Endothelial cell of umbilical vein (primary cell): ENCODE measurements at regions not wholly inside any gene's neighbourhood (a gene's known extent, or its start where the extent isn't known, plus 50 kb on each side); places are given as distances from the start of the nearest gene placed in this dataset.

Experiments
- BruUV-seq: library from RNA; stranded (reverse); fragments of 400-500 nt; replicated peaks from 2 replicates; lab custom pipeline; 2021; lab: Mats Ljungman, UMichigan
- CTCF ChIA-PET: fragments of 300-600, 350-600 bp; sonication (Branson Sonifier 250); formaldehyde crosslinking; loops from one replicate; lab custom pipeline; 2021; ENCODE audit warnings: antibody characterized with exemption, inconsistent platforms; lab: Charles Lee
- POLR2A ChIA-PET: fragments of 300-600, 350-600 bp; sonication (Branson Sonifier 250); formaldehyde crosslinking; loops from one replicate; lab custom pipeline; 2021; ENCODE audit warnings: antibody characterized with exemption, inconsistent platforms; lab: Charles Lee
- DNase-seq: peaks from one replicate; pipeline ENCODE4 v3.0.0-alpha.2; 2011; ENCODE audit warnings: low read depth, low spot score
- FAIRE-seq: peaks from 2 replicates; lab custom pipeline; 2011; peaks lifted over from hg19 to GRCh38; lab: Jason Lieb, UNC
- H2AFZ ChIP-seq: 2 replicates; pipeline ENCODE4 v1.6.0; 2012; ENCODE audit warnings: low read depth, low read length, control low read depth, inconsistent platforms
- H3K27ac ChIP-seq: 2 replicates; pipeline ENCODE4 v1.5.1; 2011; ENCODE audit warnings: low read depth, mild to moderate bottlenecking, control low read depth, low read length, moderate library complexity; ENCODE audit not compliant: insufficient read depth
- H3K27me3 ChIP-seq, 2 experiments: 2 replicates each; pipeline versions ENCODE4 v1.6.0 to v1.6.1; 2011; ENCODE audit warnings: low read length in 2 of 2, mixed read lengths in 1 of 2; ENCODE audit not compliant: control insufficient read depth in 2 of 2, insufficient read depth in 2 of 2
- H3K36me3 ChIP-seq, 2 experiments: 2 replicates in 1 of 2; 3 replicates in 1 of 2; pipeline ENCODE4 v1.5.1; 2011; ENCODE audit warnings: low read length in 2 of 2, mild to moderate bottlenecking in 1 of 2, moderate library complexity in 1 of 2; ENCODE audit not compliant: control insufficient read depth in 2 of 2, insufficient read depth in 2 of 2; ENCODE audit errors: extremely low read depth in 1 of 2
- H3K4me1 ChIP-seq: 3 replicates; pipeline ENCODE4 v1.5.1; 2011; ENCODE audit warnings: mild to moderate bottlenecking, low read length; ENCODE audit not compliant: control insufficient read depth, insufficient read depth; ENCODE audit errors: extremely low read depth
- H3K4me2 ChIP-seq: 2 replicates; pipeline ENCODE4 v1.6.1; 2011; ENCODE audit warnings: low read length, control low read depth, mixed read lengths; ENCODE audit not compliant: insufficient read depth
- H3K4me3 ChIP-seq, 3 experiments: fragments of 200-600 bp in 1 of 3; sonication (generic), shearing (Covaris generic) in 1 of 3; replicated peaks in 1 of 3; 2 replicates each; pipeline ENCODE4 v1.5.1; 2011 to 2016; ENCODE audit warnings: control low read depth in 3 of 3, low read length in 3 of 3, mild to moderate bottlenecking in 2 of 3, inconsistent platforms in 1 of 3, low read depth in 1 of 3, moderate library complexity in 1 of 3; ENCODE audit not compliant: insufficient read depth in 1 of 3
- H3K79me2 ChIP-seq: 2 replicates; pipeline ENCODE4 v1.6.0; 2012; ENCODE audit warnings: low read length, inconsistent platforms; ENCODE audit not compliant: control insufficient read depth, insufficient read depth
- H3K9ac ChIP-seq: replicated peaks from 2 replicates; pipeline ENCODE3; 2011; ENCODE audit warnings: low read length, control low read depth; ENCODE audit not compliant: insufficient read depth; ENCODE audit errors: extremely low read depth
- H3K9me1 ChIP-seq: replicated peaks from 3 replicates; pipeline ENCODE4 v1.6.0; 2011; ENCODE audit warnings: mild to moderate bottlenecking, low read length; ENCODE audit not compliant: control insufficient read depth, insufficient read depth; ENCODE audit errors: extremely low read depth
- H3K9me3 ChIP-seq: replicated peaks from 2 replicates; pipeline ENCODE4 v1.5.1; 2012; ENCODE audit warnings: low read length, inconsistent platforms; ENCODE audit not compliant: control insufficient read depth, insufficient read depth
- H4K20me1 ChIP-seq: replicated peaks from 2 replicates; pipeline ENCODE3; 2011; ENCODE audit warnings: mild to moderate bottlenecking, low read length; ENCODE audit not compliant: control insufficient read depth, insufficient read depth; ENCODE audit errors: extremely low read depth
- EZH2 ChIP-seq: IDR thresholded peaks from 2 replicates; pipeline ENCODE4 v1.6.1; 2012; ENCODE audit warnings: borderline replicate concordance, low read depth, mild to moderate bottlenecking, moderate library complexity, low read length, inconsistent platforms; ENCODE audit not compliant: severe bottlenecking
- FOS ChIP-seq: IDR thresholded peaks from 2 replicates; pipeline ENCODE4 v1.6.1; 2011; ENCODE audit warnings: mild to moderate bottlenecking, low read length, moderate library complexity, borderline replicate concordance; ENCODE audit not compliant: insufficient read depth
- GATA2 ChIP-seq: IDR thresholded peaks from 2 replicates; pipeline ENCODE4 v1.7.0; 2011; ENCODE audit warnings: low read depth, mild to moderate bottlenecking, moderate library complexity, mixed read lengths, low read length; ENCODE audit not compliant: insufficient read length, insufficient read depth
- JUN ChIP-seq: IDR thresholded peaks from 2 replicates; pipeline ENCODE4 v1.6.1; 2011; ENCODE audit warnings: borderline replicate concordance, low read depth; ENCODE audit not compliant: insufficient read length, insufficient read depth
- MAX ChIP-seq: IDR thresholded peaks from 2 replicates; pipeline ENCODE4 v1.6.1; 2011; ENCODE audit not compliant: insufficient read depth, insufficient read length
- MYC ChIP-seq: IDR thresholded peaks from one replicate; pipeline ENCODE4 v1.6.1; 2011; ENCODE audit warnings: mild to moderate bottlenecking, low read depth, low read length
- POLR2A ChIP-seq: IDR thresholded peaks from 2 replicates; pipeline ENCODE4 v1.6.1; 2012; ENCODE audit warnings: low read depth, mild to moderate bottlenecking, control low read depth, low read length
- POLR2AphosphoS5 ChIP-seq: IDR thresholded peaks from 2 replicates; pipeline ENCODE4 v1.6.1; 2012; ENCODE audit warnings: low read depth, mild to moderate bottlenecking, control low read depth, low read length, moderate library complexity; ENCODE audit not compliant: insufficient read depth
- dilution Hi-C: fragments of 300-500 bp; cut with MboI; formaldehyde crosslinking; loops from one replicate; pipeline ENCODE4 v1.15.0; 2019; ENCODE audit warnings: low sequenced_read_pairs; ENCODE audit not compliant: extremely low pct_ligation_motif_present
- intact Hi-C: fragments of 100-400 bp; cut with micrococcal nuclease; formaldehyde crosslinking; loops from one replicate; pipeline ENCODE4 v1.10.0; 2022
- TF ChIP-seq, protein P1 (sequence below), 2 donors: IDR thresholded peaks; 1 replicate in 1 of 2; 2 replicates in 1 of 2; pipeline ENCODE4 v1.5.1; 2011; ENCODE audit warnings: low read length in 2 of 2, mild to moderate bottlenecking in 2 of 2, moderate library complexity in 2 of 2, control low read depth in 1 of 2, inconsistent platforms in 1 of 2, low read depth in 1 of 2; ENCODE audit not compliant: insufficient read depth in 1 of 2; ENCODE audit errors: extremely low read depth in 1 of 2

DNA sequence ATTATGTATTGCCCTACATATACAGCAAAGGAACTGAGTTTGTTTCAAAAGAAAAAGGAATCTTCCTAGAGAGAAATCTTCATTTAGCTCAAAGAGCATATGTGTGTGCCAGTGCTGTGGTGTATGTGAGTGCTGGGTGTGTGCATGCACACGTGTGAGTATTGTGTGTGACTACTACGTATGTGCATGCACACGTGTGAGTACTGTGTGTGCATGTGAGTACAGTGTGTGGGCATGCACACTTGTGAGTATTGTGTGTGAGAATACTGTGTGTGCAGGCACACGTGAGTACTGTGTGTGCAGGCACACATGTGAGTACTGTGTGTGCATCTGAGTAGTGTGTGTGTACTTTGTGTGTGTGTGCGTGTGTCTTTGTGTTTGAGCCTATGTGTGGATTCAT is 651.0 kb upstream of the B3GAT1 start:
- DNase-seq = no peak
- Histone ChIP-seq H3K27ac (no peak overlapping the region), H3K79me2 (no peaks in the 10 kb centered on the region), H2AFZ (no peak overlapping the region), H3K36me3 (no peaks in the 10 kb centered on the region), H3K9ac (no peak overlapping the region), H3K4me2 (no peak overlapping the region), H3K27me3 (no peaks in the 10 kb centered on the region), H3K4me1 (no peaks in the 10 kb centered on the region), H3K9me3 (no peaks in the 10 kb centered on the region), H3K4me3 (no peak overlapping the region), H4K20me1 (no peaks in the 10 kb centered on the region), H3K9me1 (no peaks in the 10 kb centered on the region)
- dilution Hi-C loops = no loop called here
- ChIA-PET CTCF (no interaction called here), POLR2A (no interaction called here)
- FAIRE-seq = no peak
- TF ChIP-seq FOS (no peak), POLR2AphosphoS5 (no peak), JUN (no peak), GATA2 (no peak), MAX (no peak), POLR2A (no peak), EZH2 (no peak), MYC (no peak)
- TF ChIP-seq, protein P1, sequence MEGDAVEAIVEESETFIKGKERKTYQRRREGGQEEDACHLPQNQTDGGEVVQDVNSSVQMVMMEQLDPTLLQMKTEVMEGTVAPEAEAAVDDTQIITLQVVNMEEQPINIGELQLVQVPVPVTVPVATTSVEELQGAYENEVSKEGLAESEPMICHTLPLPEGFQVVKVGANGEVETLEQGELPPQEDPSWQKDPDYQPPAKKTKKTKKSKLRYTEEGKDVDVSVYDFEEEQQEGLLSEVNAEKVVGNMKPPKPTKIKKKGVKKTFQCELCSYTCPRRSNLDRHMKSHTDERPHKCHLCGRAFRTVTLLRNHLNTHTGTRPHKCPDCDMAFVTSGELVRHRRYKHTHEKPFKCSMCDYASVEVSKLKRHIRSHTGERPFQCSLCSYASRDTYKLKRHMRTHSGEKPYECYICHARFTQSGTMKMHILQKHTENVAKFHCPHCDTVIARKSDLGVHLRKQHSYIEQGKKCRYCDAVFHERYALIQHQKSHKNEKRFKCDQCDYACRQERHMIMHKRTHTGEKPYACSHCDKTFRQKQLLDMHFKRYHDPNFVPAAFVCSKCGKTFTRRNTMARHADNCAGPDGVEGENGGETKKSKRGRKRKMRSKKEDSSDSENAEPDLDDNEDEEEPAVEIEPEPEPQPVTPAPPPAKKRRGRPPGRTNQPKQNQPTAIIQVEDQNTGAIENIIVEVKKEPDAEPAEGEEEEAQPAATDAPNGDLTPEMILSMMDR (IDR thresholded peaks at IDR 0.05; ENCODE audit: extremely low read depth in 1 of 2, insufficient read depth in 1 of 2, low read depth in 1 of 2, low read length in 2 of 2) = no peak
- intact Hi-C loops = no loop called here
- no TSS peak for BruUV-seq
